RWPE1 (cell line): ENCODE measurements at regions not wholly inside any gene's neighbourhood (a gene's known extent, or its start where the extent isn't known, plus 50 kb on each side); places are given as distances from the start of the nearest gene placed in this dataset.

Source experiments
- CTCF ChIA-PET: fragments of 350-600 bp; sonication (Branson Sonifier 250); formaldehyde crosslinking; extraction: SDS; loops from one replicate; lab custom pipeline; 2021; lab: Yijun Ruan, JAX
- POLR2A ChIA-PET: fragments of 400-600 bp; formaldehyde crosslinking; extraction: SDS; loops from one replicate; lab custom pipeline; 2020; ENCODE audit warnings: antibody characterized with exemption; ENCODE audit not compliant: low non-redundant PET; lab: Yijun Ruan, JAX
- DNase-seq: peaks from one replicate; pipeline ENCODE4 v3.0.0; 2012; ENCODE audit warnings: low spot score
- H3K27ac ChIP-seq: fragments of 450-650 bp; 2 replicates; pipeline ENCODE4 v1.5.1; 2017
- TF ChIP-seq, protein P1 (sequence below): fragments of 450-650 bp; conservative IDR thresholded peaks from 2 replicates; pipeline ENCODE4 v1.5.1; 2017; ENCODE audit warnings: low read depth, mild to moderate bottlenecking

DNA sequence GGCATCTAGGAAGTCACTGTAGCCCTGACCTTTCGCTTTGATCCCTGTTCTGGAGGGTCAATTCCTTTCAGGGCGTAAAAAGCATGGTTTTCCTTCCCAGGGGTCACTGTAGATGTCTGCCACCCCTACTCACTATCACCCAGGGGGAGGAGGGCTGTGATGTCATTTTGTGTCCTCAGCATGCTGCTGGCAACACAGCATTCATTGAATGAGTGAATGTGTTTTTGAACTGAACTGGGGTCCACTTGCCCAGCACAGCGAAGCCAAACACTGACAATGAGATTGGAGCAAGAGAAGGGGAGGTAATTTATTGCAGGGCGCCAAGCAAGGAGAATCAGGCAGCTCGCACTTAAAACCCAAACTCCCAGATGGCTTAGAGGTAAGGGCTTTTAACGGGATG lies 78.2 kb upstream of the PGBD5 start:
- POLR2A ChIA-PET = no interaction called here
- no peak overlapping the region for H3K27ac ChIP-seq
- CTCF ChIA-PET = no interaction called here
- DNase-seq = no peak
- TF ChIP-seq, protein P1, sequence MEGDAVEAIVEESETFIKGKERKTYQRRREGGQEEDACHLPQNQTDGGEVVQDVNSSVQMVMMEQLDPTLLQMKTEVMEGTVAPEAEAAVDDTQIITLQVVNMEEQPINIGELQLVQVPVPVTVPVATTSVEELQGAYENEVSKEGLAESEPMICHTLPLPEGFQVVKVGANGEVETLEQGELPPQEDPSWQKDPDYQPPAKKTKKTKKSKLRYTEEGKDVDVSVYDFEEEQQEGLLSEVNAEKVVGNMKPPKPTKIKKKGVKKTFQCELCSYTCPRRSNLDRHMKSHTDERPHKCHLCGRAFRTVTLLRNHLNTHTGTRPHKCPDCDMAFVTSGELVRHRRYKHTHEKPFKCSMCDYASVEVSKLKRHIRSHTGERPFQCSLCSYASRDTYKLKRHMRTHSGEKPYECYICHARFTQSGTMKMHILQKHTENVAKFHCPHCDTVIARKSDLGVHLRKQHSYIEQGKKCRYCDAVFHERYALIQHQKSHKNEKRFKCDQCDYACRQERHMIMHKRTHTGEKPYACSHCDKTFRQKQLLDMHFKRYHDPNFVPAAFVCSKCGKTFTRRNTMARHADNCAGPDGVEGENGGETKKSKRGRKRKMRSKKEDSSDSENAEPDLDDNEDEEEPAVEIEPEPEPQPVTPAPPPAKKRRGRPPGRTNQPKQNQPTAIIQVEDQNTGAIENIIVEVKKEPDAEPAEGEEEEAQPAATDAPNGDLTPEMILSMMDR = no peak

DNA sequence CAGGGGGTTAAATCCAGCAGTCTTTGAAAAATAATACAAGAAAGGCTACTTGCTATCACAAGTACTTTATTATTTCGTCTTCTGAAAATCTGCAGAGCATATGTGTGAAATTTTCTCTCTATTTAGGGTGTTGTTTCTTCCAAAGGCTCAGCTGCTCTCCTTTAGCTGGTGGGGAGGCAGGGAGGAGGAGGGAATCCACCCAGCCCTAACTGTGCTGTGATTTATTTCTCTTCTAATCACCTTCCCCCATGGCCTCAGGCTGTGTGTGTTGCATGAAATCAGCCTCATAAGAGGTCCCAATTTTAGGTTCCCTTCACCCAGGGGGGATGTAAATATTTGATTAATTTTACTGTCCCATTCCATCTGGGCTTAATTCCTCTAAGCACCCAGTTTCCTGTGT lies 77.6 kb upstream of the PGBD5 start:
- DNase-seq = no peak
- TF ChIP-seq, protein P1 = no peak
- no peak overlapping the region for H3K27ac ChIP-seq
- POLR2A ChIA-PET = no interaction called here
- CTCF ChIA-PET = no interaction called here

DNA sequence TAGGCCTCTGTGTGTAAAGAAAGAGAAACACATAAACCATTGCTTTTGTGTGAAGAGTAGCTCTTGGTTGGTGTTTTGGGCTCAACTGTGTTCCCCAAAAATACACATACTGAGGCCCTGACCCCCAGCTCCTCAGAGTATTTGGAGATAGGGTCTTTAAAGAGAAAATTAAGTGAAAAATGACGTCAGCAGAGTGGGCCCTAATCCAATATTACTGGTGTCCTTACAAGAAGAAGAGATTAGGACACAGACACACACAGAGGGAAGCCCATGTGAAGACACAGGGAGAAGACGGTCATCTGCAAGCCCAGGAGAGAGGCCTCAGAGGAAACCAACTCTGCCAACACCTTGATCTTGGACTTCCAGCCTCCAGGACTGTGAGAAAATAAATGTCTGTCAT lies 76.9 kb upstream of the PGBD5 start:
- TF ChIP-seq, protein P1 = no peak
- H3K27ac ChIP-seq = no peak overlapping the region
- no peak for DNase-seq
- ChIA-PET POLR2A (no interaction called here), CTCF (interaction anchor here (0.7 kb wide), 1 partner anchor 1692 kb away, joined by 3 read pairs; no protein-coding TSS in a partner anchor)

DNA sequence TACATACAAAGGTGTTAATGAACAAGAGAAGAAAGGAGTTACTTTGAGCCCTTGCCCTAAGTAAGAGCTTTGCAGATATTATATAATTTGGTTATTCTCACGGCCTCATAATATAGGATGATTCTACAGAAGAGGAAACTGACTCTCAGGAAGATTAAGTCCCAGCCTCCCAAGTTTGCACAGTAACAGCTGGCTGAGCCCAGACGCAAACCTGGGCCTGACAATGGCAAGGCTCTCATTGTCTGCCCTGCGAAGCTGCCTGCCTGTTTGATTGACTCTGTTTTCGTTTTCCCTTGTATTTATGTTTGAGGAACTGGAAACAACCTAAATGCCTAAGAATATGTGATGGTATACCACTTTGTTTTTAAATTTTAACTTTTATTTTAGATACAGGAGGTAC lies 76.2 kb upstream of the PGBD5 start:
- POLR2A ChIA-PET = no interaction called here
- H3K27ac ChIP-seq = no peak overlapping the region
- CTCF ChIA-PET = interaction anchor here (0.7 kb wide), 1 partner anchor 1692 kb away, joined by 3 read pairs; no protein-coding TSS in a partner anchor
- TF ChIP-seq, protein P1 = no peak
- DNase-seq = no peak

DNA sequence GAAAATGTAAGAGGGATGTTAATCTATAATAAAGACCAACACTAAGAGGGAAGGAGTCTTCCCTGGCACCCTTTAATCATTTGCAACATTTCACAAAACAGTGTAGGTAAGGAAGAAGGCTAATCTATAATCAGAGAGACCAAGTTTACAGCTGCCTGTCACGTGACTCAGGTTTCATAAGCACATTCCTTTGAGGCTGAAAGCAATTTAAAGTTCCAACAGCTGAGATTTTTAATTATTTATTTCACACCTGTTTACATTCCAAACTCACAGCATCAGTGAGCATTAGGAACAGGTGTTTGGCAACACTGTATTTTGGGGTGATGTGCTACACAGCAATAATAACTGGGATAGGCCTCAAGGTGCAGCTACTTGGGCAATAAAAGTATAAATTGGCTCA lies 75.7 kb upstream of the PGBD5 start:
- no peak overlapping the region for H3K27ac ChIP-seq
- no peak for DNase-seq
- TF ChIP-seq, protein P1 = no peak
- CTCF ChIA-PET = no interaction called here
- POLR2A ChIA-PET = no interaction called here

DNA sequence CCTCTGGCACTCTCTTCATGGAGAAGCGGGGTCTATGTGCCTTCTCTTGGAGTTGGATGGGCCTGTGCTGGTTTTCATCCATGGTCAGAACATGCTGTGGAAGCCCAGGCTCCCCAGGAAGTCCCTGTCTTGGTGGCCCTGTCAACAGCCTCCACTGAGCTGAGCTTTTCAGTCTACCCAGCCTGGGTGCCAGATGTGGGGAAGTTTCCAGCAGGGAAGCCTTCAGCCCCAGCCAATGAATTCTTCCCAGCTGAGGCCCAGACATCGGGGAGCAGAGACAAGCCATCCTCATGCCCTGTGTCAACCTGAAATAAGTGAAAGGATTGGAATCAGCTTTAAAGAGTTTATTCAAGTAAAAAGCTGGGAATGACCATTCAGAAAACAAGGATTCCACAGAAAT lies 75.1 kb upstream of the PGBD5 start:
- no peak for DNase-seq
- POLR2A ChIA-PET = no interaction called here
- CTCF ChIA-PET = no interaction called here
- TF ChIP-seq, protein P1 = no peak
- no peak overlapping the region for H3K27ac ChIP-seq
